ENCODE measurements at regions not wholly inside any gene's neighbourhood (a gene's known extent, or its start where the extent isn't known, plus 50 kb on each side); places are given as distances from the start of the nearest gene placed in this dataset.
"Not testable (repeated sequence)": the region's sequence is repeated elsewhere in the genome, so short reads cannot be mapped to it uniquely, and the experiment has no call there.

DNA sequence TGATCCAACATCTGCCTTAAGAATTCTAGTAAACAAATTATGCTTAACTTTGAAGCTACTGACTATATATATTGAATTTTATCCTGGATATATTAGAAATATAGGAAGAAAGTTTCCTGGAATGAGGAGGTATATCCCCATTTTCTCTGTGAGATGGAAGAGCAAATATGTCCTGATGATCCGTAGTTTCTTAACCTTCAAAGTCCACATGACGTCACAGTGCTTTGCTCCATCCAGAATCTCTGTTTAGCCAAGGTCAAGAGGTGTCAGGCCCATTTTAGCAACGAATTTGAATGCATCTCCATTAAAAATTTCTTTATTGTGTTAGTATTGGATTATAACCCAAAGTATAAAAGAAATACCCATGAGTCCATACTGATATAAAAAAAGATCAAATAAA, 162.5 kb downstream of the PRL start:
- no peak overlapping the region for H3K23ac ChIP-seq (ENCODE audit: low read length)
- no peaks in the 10 kb centered on the region for H3K36me3 ChIP-seq (ENCODE audit: control insufficient read depth in 1 of 2, insufficient read depth in 2 of 2, low read length in 2 of 2)
- H2BK12ac ChIP-seq (ENCODE audit: low read length), result no peak overlapping the region
- no peak overlapping the region for H3K27ac ChIP-seq (ENCODE audit: low read depth, low read length)
- no peak overlapping the region for H4K91ac ChIP-seq (ENCODE audit: low read depth, low read length)
- no peak overlapping the region for H4K8ac ChIP-seq (ENCODE audit: low read depth, low read length)
- H3K9me3 ChIP-seq (ENCODE audit: insufficient read depth, low read depth, low read length), result no peaks in the 10 kb centered on the region
- no peak overlapping the region for H3K4ac ChIP-seq (ENCODE audit: low read depth, low read length)
- no CpG with 5 or more reads among the region's 3 CpGs for WGBS (ENCODE audit: extremely low coverage, insufficient coverage, insufficient read length)
- no peak for DNase-seq
- no peaks in the 10 kb centered on the region for H3K27me3 ChIP-seq (ENCODE audit: insufficient read depth, low read length)
- H3K14ac ChIP-seq (ENCODE audit: low read length), result no peak overlapping the region
- H3K4me1 ChIP-seq (ENCODE audit: control insufficient read depth in 1 of 2, insufficient read depth in 2 of 2, low read length in 2 of 2), result no peaks in the 10 kb centered on the region
- no peak overlapping the region for H2AFZ ChIP-seq (ENCODE audit: insufficient read depth, low read length, poor library complexity)
- H3K79me1 ChIP-seq (ENCODE audit: low read length), result no peaks in the 10 kb centered on the region
- H3K79me2 ChIP-seq (ENCODE audit: control insufficient read depth, insufficient read depth, low read length, poor library complexity), result no peaks in the 10 kb centered on the region
- H4K12ac ChIP-seq (ENCODE audit: low read depth, low read length), result no peak overlapping the region
- no peak overlapping the region for H3K18ac ChIP-seq (ENCODE audit: low read length)
- no peak overlapping the region for H2BK120ac ChIP-seq (ENCODE audit: insufficient read depth, low read length, poor library complexity)
- no peak overlapping the region for H2AK5ac ChIP-seq (ENCODE audit: low read length)
- H3K4me3 ChIP-seq (ENCODE audit: low read depth, low read length), result no peak overlapping the region
- no peak overlapping the region for H3K4me2 ChIP-seq (ENCODE audit: low read length)
- no peak overlapping the region for H2BK5ac ChIP-seq (ENCODE audit: low read depth, low read length, poor library complexity)
- no peak overlapping the region for H3K9ac ChIP-seq (ENCODE audit: low read length)

- H4K12ac ChIP-seq (ENCODE audit: low read depth, low read length), result no peak overlapping the region
- no peak overlapping the region for H3K4me3 ChIP-seq (ENCODE audit: low read depth, low read length)
- no peaks in the 10 kb centered on the region for H3K9me3 ChIP-seq (ENCODE audit: insufficient read depth, low read depth, low read length)
- H2BK12ac ChIP-seq (ENCODE audit: low read length), result no peak overlapping the region
- H3K9ac ChIP-seq (ENCODE audit: low read length), result no peak overlapping the region
- no peak for DNase-seq
- H3K79me1 ChIP-seq (ENCODE audit: low read length), result no peaks in the 10 kb centered on the region
- H3K27ac ChIP-seq (ENCODE audit: low read depth, low read length), result no peak overlapping the region
- H2BK120ac ChIP-seq (ENCODE audit: insufficient read depth, low read length, poor library complexity), result no peak overlapping the region
- no peak overlapping the region for H3K23ac ChIP-seq (ENCODE audit: low read length)
- H4K8ac ChIP-seq (ENCODE audit: low read depth, low read length), result no peak overlapping the region
- H3K4me1 ChIP-seq (ENCODE audit: control insufficient read depth in 1 of 2, insufficient read depth in 2 of 2, low read length in 2 of 2), result no peaks in the 10 kb centered on the region
- H2BK5ac ChIP-seq (ENCODE audit: low read depth, low read length, poor library complexity), result no peak overlapping the region
- H3K14ac ChIP-seq (ENCODE audit: low read length), result no peak overlapping the region
- no peak overlapping the region for H3K18ac ChIP-seq (ENCODE audit: low read length)
- H3K4ac ChIP-seq (ENCODE audit: low read depth, low read length), result no peak overlapping the region
- no peak overlapping the region for H2AK5ac ChIP-seq (ENCODE audit: low read length)
- no peak overlapping the region for H2AFZ ChIP-seq (ENCODE audit: insufficient read depth, low read length, poor library complexity)
- H3K36me3 ChIP-seq (ENCODE audit: control insufficient read depth in 1 of 2, insufficient read depth in 2 of 2, low read length in 2 of 2), result no peaks in the 10 kb centered on the region
- no peak overlapping the region for H3K4me2 ChIP-seq (ENCODE audit: low read length)
- H3K79me2 ChIP-seq (ENCODE audit: control insufficient read depth, insufficient read depth, low read length, poor library complexity), result no peaks in the 10 kb centered on the region
- WGBS (ENCODE audit: extremely low coverage, insufficient coverage, insufficient read length), result no CpG with 5 or more reads among the region's 1 CpG
- H3K27me3 ChIP-seq (ENCODE audit: insufficient read depth, low read length), result no peaks in the 10 kb centered on the region
- no peak overlapping the region for H4K91ac ChIP-seq (ENCODE audit: low read depth, low read length)
These were observed 161.4 kb downstream of the PRL start for GRCh38 chr6:22135395-22135794.

DNA sequence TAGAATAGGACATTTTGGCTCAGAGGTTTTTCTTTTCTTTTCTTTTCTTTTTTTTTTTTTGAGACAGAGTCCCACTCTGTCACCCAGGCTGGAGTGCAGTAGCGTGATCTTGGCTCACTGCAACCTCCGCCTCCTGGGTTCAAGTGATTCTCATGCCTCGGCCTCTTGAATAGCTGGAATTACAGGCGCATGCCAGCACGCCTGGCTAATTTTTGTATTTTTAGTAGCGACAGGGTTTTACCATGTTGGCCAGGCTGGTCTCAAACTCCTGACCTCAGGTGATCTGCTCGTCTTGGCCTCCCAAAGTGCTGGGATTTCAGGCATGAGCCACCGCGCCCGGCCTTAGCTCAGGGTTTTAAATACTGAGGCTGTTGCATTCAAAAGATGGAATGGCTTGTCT, 156.1 kb downstream of the PRL start:
- not testable (repeated sequence) for H3K14ac ChIP-seq (ENCODE audit: low read length); H4K91ac ChIP-seq (ENCODE audit: low read depth, low read length); H3K9ac ChIP-seq (ENCODE audit: low read length); H2BK120ac ChIP-seq (ENCODE audit: insufficient read depth, low read length, poor library complexity); H2AFZ ChIP-seq (ENCODE audit: insufficient read depth, low read length, poor library complexity); H3K79me2 ChIP-seq (ENCODE audit: control insufficient read depth, insufficient read depth, low read length, poor library complexity); H3K4me2 ChIP-seq (ENCODE audit: low read length); H3K27me3 ChIP-seq (ENCODE audit: insufficient read depth, low read length); H3K36me3 ChIP-seq (ENCODE audit: control insufficient read depth in 1 of 2, insufficient read depth in 2 of 2, low read length in 2 of 2); H4K8ac ChIP-seq (ENCODE audit: low read depth, low read length); H3K4ac ChIP-seq (ENCODE audit: low read depth, low read length); DNase-seq; H4K12ac ChIP-seq (ENCODE audit: low read depth, low read length); H2AK5ac ChIP-seq (ENCODE audit: low read length); H3K9me3 ChIP-seq (ENCODE audit: insufficient read depth, low read depth, low read length); H3K23ac ChIP-seq (ENCODE audit: low read length); H3K79me1 ChIP-seq (ENCODE audit: low read length); H3K4me3 ChIP-seq (ENCODE audit: low read depth, low read length); H3K18ac ChIP-seq (ENCODE audit: low read length); H2BK12ac ChIP-seq (ENCODE audit: low read length)
- Histone ChIP-seq H3K4me1 (ENCODE audit: control insufficient read depth in 1 of 2, insufficient read depth in 2 of 2, low read length in 2 of 2) (peaks cover 6 to 12% of the 10 kb centered on the region in 2 experiments), H2BK5ac (ENCODE audit: low read depth, low read length, poor library complexity) (peak overlapping the region; percentile 43), H3K27ac (ENCODE audit: low read depth, low read length) (peak overlapping the region; percentile 71)
- WGBS (ENCODE audit: extremely low coverage, insufficient coverage, insufficient read length), result no CpG with 5 or more reads among the region's 10 CpGs

DNA sequence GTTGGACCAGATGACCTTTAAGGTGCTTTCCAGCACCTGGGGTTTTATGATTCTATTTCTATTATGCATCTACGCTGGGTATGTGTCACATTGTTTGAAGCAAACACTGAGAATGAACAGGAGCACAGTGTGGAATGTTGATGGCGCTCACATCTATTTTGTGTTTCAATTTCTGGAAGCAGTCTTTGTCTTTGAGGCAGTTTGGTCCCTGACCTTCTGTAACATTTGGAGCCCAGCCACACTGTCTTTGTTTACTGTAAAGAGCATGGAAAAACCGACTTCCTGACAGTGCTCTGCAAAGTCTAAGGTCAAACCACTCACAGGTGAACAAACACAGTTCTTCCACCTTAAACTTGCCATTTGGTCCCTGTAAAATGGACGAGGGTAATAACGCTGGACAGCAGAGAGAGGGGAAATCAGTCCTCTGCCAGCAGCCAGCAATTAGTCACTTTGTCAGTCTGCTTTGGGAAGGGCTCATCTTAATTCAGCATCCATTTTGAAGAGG, 155.5 kb downstream of the PRL start:
- WGBS (ENCODE audit: extremely low coverage, insufficient coverage, insufficient read length), result no CpG with 5 or more reads among the region's 5 CpGs
- no peak overlapping the region for H2AK5ac ChIP-seq (ENCODE audit: low read length)

More for the DNA sequence above, 155.5 kb downstream of the PRL start:
- Histone ChIP-seq H3K79me1 (ENCODE audit: low read length) (peaks cover 5% of the 10 kb centered on the region), H3K9ac (ENCODE audit: low read length) (no peak overlapping the region), H3K4me1 (ENCODE audit: control insufficient read depth in 1 of 2, insufficient read depth in 2 of 2, low read length in 2 of 2) (peaks cover 6 to 12% of the 10 kb centered on the region in 2 experiments), H4K91ac (ENCODE audit: low read depth, low read length) (no peak overlapping the region), H3K14ac (ENCODE audit: low read length) (no peak overlapping the region), H3K79me2 (ENCODE audit: control insufficient read depth, insufficient read depth, low read length, poor library complexity) (no peaks in the 10 kb centered on the region), H3K4me2 (ENCODE audit: low read length) (no peak overlapping the region), H2BK5ac (ENCODE audit: low read depth, low read length, poor library complexity) (no peak overlapping the region), H3K23ac (ENCODE audit: low read length) (no peak overlapping the region), H3K4ac (ENCODE audit: low read depth, low read length) (no peak overlapping the region), H3K9me3 (ENCODE audit: insufficient read depth, low read depth, low read length) (no peaks in the 10 kb centered on the region), H3K27me3 (ENCODE audit: insufficient read depth, low read length) (no peaks in the 10 kb centered on the region), H3K27ac (ENCODE audit: low read depth, low read length) (peak overlapping the region; percentile 72), H3K18ac (ENCODE audit: low read length) (no peak overlapping the region), H2BK120ac (ENCODE audit: insufficient read depth, low read length, poor library complexity) (no peak overlapping the region), H2BK12ac (ENCODE audit: low read length) (no peak overlapping the region), H4K12ac (ENCODE audit: low read depth, low read length) (no peak overlapping the region), H3K36me3 (ENCODE audit: control insufficient read depth in 1 of 2, insufficient read depth in 2 of 2, low read length in 2 of 2) (no peaks in the 10 kb centered on the region), H2AFZ (ENCODE audit: insufficient read depth, low read length, poor library complexity) (no peak overlapping the region), H4K8ac (ENCODE audit: low read depth, low read length) (no peak overlapping the region), H3K4me3 (ENCODE audit: low read depth, low read length) (no peak overlapping the region)
- DNase-seq, result no peak

All from trophoblast cell (in vitro differentiated cells and primary cell).